HUES48 (cell line): ENCODE measurements at regions not wholly inside any gene's neighbourhood (a gene's known extent, or its start where the extent isn't known, plus 50 kb on each side); places are given as distances from the start of the nearest gene placed in this dataset.

Experiments
- H3K27ac ChIP-seq: one replicate; pipeline ENCODE4 v1.7.0; 2013; ENCODE audit warnings: low read depth, low read length, inconsistent platforms
- H3K27me3 ChIP-seq: 2 replicates; pipeline ENCODE4 v1.6.1; 2013; ENCODE audit warnings: mild to moderate bottlenecking, low read length; ENCODE audit not compliant: control insufficient read depth, insufficient read depth
- H3K36me3 ChIP-seq: 2 replicates; pipeline ENCODE4 v1.6.1; 2013; ENCODE audit warnings: low read length; ENCODE audit not compliant: control insufficient read depth, insufficient read depth
- H3K4me1 ChIP-seq: 2 replicates; pipeline ENCODE4 v1.6.1; 2013; ENCODE audit warnings: mild to moderate bottlenecking, low read length; ENCODE audit not compliant: control insufficient read depth, insufficient read depth
- H3K4me3 ChIP-seq: 2 replicates; pipeline ENCODE4 v1.5.1; 2013; ENCODE audit warnings: mild to moderate bottlenecking, low read depth, low read length
- H3K9ac ChIP-seq: 2 replicates; pipeline ENCODE4 v1.6.1; 2013; ENCODE audit warnings: mild to moderate bottlenecking, low read depth, low read length, moderate library complexity
- H3K9me3 ChIP-seq: 2 replicates; pipeline ENCODE4 v1.6.1; 2013; ENCODE audit warnings: low read length; ENCODE audit not compliant: control insufficient read depth, insufficient read depth

DNA sequence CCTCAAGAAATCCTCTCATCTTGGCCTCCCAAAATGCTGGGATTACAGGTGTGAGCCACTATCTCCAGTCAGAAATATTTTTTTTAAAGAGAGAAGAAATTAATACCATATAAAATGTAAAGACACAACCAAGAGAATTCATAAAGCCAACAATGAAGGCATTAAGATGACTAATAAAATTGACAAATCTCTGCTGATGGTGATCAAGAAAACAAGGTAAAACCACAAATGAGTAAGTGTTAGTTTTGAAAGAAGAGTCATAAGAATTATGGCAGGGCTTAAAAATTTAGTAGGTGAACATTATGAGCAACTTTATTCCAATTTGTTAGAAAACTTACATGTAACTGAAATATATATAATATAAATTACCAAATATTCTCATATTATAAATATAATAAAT, 752.8 kb upstream of the CELF4 start:
- no peak overlapping the region for H3K4me3 ChIP-seq
- no peaks in the 10 kb centered on the region for H3K27me3 ChIP-seq
- no peaks in the 10 kb centered on the region for H3K4me1 ChIP-seq
- H3K36me3 ChIP-seq, result no peaks in the 10 kb centered on the region
- H3K9me3 ChIP-seq, result no peaks in the 10 kb centered on the region
- H3K27ac ChIP-seq, result no peak overlapping the region
- H3K9ac ChIP-seq, result no peak overlapping the region

DNA sequence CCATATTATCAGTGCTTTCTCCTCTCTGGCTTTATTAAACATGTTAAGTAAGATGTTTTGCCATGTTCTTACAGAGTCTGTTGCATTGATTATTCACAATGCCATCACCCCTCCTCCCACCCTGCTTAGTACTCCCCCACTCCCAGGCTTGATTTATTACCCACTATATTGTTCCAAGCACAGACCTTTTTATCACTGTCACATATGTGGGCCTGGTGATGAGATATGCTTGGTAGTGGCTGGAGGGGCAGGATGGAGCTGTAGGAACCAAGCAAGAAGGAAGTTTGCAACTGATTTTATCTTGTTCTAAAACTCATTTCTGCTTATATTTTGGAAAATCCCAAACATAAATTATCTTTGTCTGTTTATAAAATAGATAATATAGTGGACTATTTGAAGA, 748.2 kb upstream of the CELF4 start:
- Histone ChIP-seq H3K27ac (no peak overlapping the region), H3K4me3 (no peak overlapping the region), H3K36me3 (no peaks in the 10 kb centered on the region), H3K9me3 (no peaks in the 10 kb centered on the region), H3K9ac (no peak overlapping the region), H3K4me1 (peaks cover 7% of the 10 kb centered on the region; the same call in 1 of the 2 replicates), H3K27me3 (no peaks in the 10 kb centered on the region)

- Histone ChIP-seq H3K9me3 (no peaks in the 10 kb centered on the region), H3K27me3 (no peaks in the 10 kb centered on the region), H3K36me3 (no peaks in the 10 kb centered on the region), H3K27ac (no peak overlapping the region), H3K4me1 (peaks cover 7% of the 10 kb centered on the region; the same call in 1 of the 2 replicates), H3K4me3 (no peak overlapping the region), H3K9ac (no peak overlapping the region)
Observed at GRCh38 chr18:38312532-38312931, 746.9 kb upstream of the CELF4 start.

- Histone ChIP-seq H3K4me3 (no peak overlapping the region), H3K9me3 (no peaks in the 10 kb centered on the region), H3K4me1 (peaks cover 7% of the 10 kb centered on the region; the same call in 1 of the 2 replicates), H3K9ac (no peak overlapping the region), H3K27ac (no peak overlapping the region), H3K27me3 (no peaks in the 10 kb centered on the region), H3K36me3 (no peaks in the 10 kb centered on the region)
Observed at GRCh38 chr18:38310936-38311335, 745.3 kb upstream of the CELF4 start.

GRCh38 chr18:38307914-38308313, 742.3 kb upstream of the CELF4 start:
- Histone ChIP-seq H3K4me3 (no peak overlapping the region), H3K27ac (no peak overlapping the region), H3K9ac (no peak overlapping the region), H3K9me3 (no peaks in the 10 kb centered on the region), H3K36me3 (no peaks in the 10 kb centered on the region), H3K27me3 (no peaks in the 10 kb centered on the region), H3K4me1 (peaks cover 12% of the 10 kb centered on the region; the same call in 1 of the 2 replicates)

GRCh38 chr18:38305961-38306360, 740.4 kb upstream of the CELF4 start:
- no peaks in the 10 kb centered on the region for H3K9me3 ChIP-seq
- peaks cover 12% of the 10 kb centered on the region; the same call in 1 of the 2 replicates for H3K4me1 ChIP-seq
- H3K36me3 ChIP-seq, result no peaks in the 10 kb centered on the region
- no peak overlapping the region for H3K27ac ChIP-seq
- H3K27me3 ChIP-seq, result no peaks in the 10 kb centered on the region
- no peak overlapping the region for H3K4me3 ChIP-seq
- no peak overlapping the region for H3K9ac ChIP-seq

DNA sequence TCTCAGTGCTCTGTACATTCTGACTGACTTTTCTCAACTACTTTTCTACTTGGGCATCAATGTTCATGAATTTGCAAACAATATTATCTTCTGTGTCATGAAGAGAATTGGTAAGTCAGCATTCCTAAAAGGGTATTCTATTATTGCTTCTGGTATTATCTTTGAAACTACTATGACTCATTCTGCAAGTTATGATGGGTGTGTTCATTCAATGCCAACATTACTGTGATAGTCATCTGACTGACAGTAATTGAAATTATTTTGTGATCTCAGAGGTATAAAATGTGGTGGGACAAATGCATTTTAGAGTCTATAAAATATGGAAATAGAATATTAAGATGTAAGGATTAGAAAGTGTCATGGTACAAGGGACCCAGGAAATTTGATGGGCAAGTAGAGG, 736.0 kb upstream of the CELF4 start:
- H3K27ac ChIP-seq, result no peak overlapping the region
- H3K4me3 ChIP-seq, result no peak overlapping the region
- H3K27me3 ChIP-seq, result no peaks in the 10 kb centered on the region
- 0 out of 2 replicates have a peak, but pooled peaks cover 6% of the 10 kb centered on the region for H3K4me1 ChIP-seq
- H3K9me3 ChIP-seq, result no peaks in the 10 kb centered on the region
- no peaks in the 10 kb centered on the region for H3K36me3 ChIP-seq
- no peak overlapping the region for H3K9ac ChIP-seq

GRCh38 chr18:38297910-38298309, 732.3 kb upstream of the CELF4 start:
- Histone ChIP-seq H3K27ac (no peak overlapping the region), H3K9ac (no peak overlapping the region), H3K36me3 (no peaks in the 10 kb centered on the region), H3K4me3 (no peak overlapping the region), H3K9me3 (no peaks in the 10 kb centered on the region), H3K27me3 (no peaks in the 10 kb centered on the region), H3K4me1 (no peaks in the 10 kb centered on the region)

- Histone ChIP-seq H3K4me1 (no peaks in the 10 kb centered on the region), H3K36me3 (no peaks in the 10 kb centered on the region), H3K27ac (no peak overlapping the region), H3K9me3 (no peaks in the 10 kb centered on the region), H3K9ac (no peak overlapping the region), H3K4me3 (no peak overlapping the region), H3K27me3 (no peaks in the 10 kb centered on the region)
Observed at GRCh38 chr18:38290229-38290628, 724.6 kb upstream of the CELF4 start.

DNA sequence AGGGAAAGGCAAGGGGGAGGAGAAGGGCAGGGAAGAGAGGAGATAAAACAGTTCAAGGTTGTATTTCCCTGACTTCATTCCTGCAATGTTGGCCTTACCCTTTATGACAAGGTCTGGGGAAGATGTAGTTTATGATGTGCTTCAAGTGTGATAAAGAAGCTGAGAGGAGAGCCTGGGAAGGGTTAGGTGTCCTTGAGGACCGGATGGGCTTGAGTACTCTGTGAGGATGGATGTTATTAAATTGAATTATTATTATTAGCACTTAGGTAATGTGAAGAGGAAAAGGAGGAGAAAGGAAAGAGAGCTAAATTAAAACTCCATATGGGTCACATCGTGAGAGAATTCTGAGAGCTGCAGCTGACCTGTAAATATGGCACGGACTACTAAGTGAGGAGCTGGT, 719.4 kb upstream of the CELF4 start:
- Histone ChIP-seq H3K27me3 (no peaks in the 10 kb centered on the region), H3K36me3 (no peaks in the 10 kb centered on the region), H3K27ac (no peak overlapping the region), H3K9ac (no peak overlapping the region), H3K9me3 (no peaks in the 10 kb centered on the region), H3K4me3 (no peak overlapping the region), H3K4me1 (peaks cover 5% of the 10 kb centered on the region; the same call in 1 of the 2 replicates)

- Histone ChIP-seq H3K9me3 (no peaks in the 10 kb centered on the region), H3K27me3 (no peaks in the 10 kb centered on the region), H3K36me3 (no peaks in the 10 kb centered on the region), H3K4me1 (no peaks in the 10 kb centered on the region), H3K27ac (no peak overlapping the region), H3K4me3 (no peak overlapping the region), H3K9ac (no peak overlapping the region)
Observed at GRCh38 chr18:38263066-38263465, 697.5 kb upstream of the CELF4 start.

DNA sequence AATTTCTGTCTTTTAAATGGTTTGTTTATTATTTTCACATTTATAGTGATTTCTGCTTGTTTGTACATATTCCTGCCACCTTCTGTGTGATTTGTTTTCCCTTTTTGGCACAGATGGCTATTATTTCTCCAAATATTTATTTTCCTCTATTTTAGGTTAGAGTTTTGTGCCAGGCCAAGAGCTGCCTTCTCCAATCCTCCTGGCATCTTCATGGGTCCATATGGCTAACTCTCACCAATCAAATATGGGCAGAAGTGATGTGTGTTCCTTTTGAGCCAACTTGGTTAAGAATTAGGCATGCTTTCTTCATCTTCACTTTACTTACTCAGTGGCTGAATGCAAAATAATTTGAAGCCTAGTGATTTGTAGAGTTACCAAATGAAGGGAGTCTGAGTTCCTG, 697.1 kb upstream of the CELF4 start:
- Histone ChIP-seq H3K36me3 (no peaks in the 10 kb centered on the region), H3K4me3 (no peak overlapping the region), H3K27me3 (no peaks in the 10 kb centered on the region), H3K9me3 (no peaks in the 10 kb centered on the region), H3K27ac (no peak overlapping the region), H3K4me1 (no peaks in the 10 kb centered on the region), H3K9ac (no peak overlapping the region)
